BLaER1 (cell line): ENCODE measurements at regions not wholly inside any gene's neighbourhood (a gene's known extent, or its start where the extent isn't known, plus 50 kb on each side); places are given as distances from the start of the nearest gene placed in this dataset.
A peak's percentile ranks its signal among the peaks of the same experiment; 100 is the strongest.

Experiments
- H3K27ac ChIP-seq: shearing (Covaris generic); formaldehyde crosslinking; 2 replicates; pipeline ENCODE4 v1.8.1; 2022
- H3K27me3 ChIP-seq: shearing (Covaris generic); formaldehyde crosslinking; 2 replicates; pipeline ENCODE4 v1.8.1; 2022
- H3K36me3 ChIP-seq: shearing (Covaris generic); formaldehyde crosslinking; 2 replicates; pipeline ENCODE4 v1.8.1; 2022
- H3K4me1 ChIP-seq: shearing (Covaris generic); formaldehyde crosslinking; 2 replicates; pipeline ENCODE4 v1.8.1; 2022
- H3K4me2 ChIP-seq: shearing (Covaris generic); formaldehyde crosslinking; 2 replicates; pipeline ENCODE4 v1.8.1; 2022
- H3K4me3 ChIP-seq: shearing (Covaris generic); formaldehyde crosslinking; 2 replicates; pipeline ENCODE4 v1.8.1; 2022
- H3K9ac ChIP-seq: shearing (Covaris generic); formaldehyde crosslinking; 2 replicates; pipeline ENCODE4 v1.8.1; 2022
- H3K9me3 ChIP-seq: shearing (Covaris generic); formaldehyde crosslinking; 2 replicates; pipeline ENCODE4 v1.8.1; 2022
- H4K20me1 ChIP-seq: shearing (Covaris generic); formaldehyde crosslinking; 2 replicates; pipeline ENCODE4 v1.8.1; 2022
- Cebpa-rat ChIP-seq: shearing (Covaris generic); IDR thresholded peaks from 2 replicates; pipeline ENCODE4 v1.8.1; 2022

DNA sequence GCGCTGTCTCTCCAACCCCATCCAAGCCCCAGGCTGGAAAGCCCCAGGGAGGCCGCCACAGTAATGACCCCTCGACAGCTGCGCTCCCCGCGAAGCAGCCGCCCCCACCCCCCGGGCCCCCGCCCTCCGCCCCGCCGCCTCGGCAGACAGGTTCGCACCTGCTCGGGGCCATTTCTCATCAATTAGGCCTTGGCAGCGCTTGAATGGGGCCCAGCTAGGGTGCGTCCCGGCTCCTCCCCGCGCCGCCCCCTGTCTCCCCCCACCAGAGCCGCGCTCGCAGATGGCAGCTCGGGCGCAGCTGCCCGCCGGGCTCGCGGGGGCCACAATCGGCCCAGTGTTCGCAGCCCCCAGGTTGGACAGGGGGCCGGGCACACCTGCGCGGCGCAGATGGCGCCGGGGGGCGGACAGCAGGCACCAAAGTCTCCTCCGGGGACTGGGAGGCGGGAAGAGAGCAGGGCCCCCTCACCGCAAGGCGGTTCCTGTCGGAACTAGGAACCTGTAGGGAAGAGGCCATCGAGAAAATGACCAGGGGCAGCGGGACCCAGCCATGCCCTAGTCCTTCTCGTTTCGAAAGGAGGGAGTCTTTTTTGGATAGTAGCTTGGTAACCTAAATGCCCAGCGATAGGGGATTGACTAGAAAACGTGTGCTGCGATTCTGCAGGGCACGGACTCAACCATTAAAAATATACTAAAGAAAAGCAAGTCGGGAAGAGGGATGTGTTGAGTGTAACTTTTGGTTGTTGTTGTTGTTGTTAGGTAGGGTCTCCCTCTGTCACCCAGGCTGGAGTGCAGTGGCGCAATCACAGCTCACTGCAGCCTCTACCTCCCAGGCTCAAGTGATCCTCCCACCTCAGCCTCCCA is 83.2 kb upstream of the EYA2 start:
- TF ChIP-seq Cebpa-rat, result no peak
- no peaks in the 10 kb centered on the region for H3K36me3 ChIP-seq
- H3K4me1 ChIP-seq, result peaks cover 16% of the 10 kb centered on the region
- no peaks in the 10 kb centered on the region for H3K9me3 ChIP-seq
- H3K4me2 ChIP-seq, result peak overlapping the region; percentile 63
- H4K20me1 ChIP-seq, result no peaks in the 10 kb centered on the region
- H3K9ac ChIP-seq, result no peak overlapping the region
- H3K27me3 ChIP-seq, result peaks cover 18% of the 10 kb centered on the region
- H3K27ac ChIP-seq, result no peak overlapping the region
- no peak overlapping the region for H3K4me3 ChIP-seq

GRCh38 chr20:46814366-46815232 is 80.0 kb upstream of the EYA2 start:
- Histone ChIP-seq H3K27me3 (peaks cover 18% of the 10 kb centered on the region), H3K4me2 (peak overlapping the region; percentile 61), H3K27ac (no peak overlapping the region), H3K36me3 (no peaks in the 10 kb centered on the region), H3K9ac (no peak overlapping the region), H3K4me1 (peaks cover 16% of the 10 kb centered on the region), H3K9me3 (no peaks in the 10 kb centered on the region), H4K20me1 (no peaks in the 10 kb centered on the region), H3K4me3 (no peak overlapping the region)
- no peak for TF ChIP-seq Cebpa-rat

DNA sequence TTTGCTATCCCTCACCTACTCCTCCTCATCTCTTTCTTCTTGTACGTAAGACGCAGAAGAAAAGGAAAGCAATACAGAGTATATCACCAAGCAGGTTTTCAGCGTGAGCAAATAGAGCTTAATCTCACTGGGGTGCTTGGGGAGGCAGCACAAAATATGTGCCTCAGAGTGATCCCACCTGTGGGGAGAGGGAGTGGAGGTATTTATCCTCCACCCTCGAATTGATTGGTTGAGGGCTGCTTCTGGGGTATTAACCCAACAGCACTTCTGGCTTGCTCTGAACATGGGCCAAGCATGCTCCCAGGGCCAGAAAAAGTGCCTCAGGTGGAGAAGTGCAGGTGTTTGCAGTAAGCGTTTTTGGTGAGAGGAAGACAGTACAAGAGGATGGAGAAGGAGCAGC is 78.5 kb upstream of the EYA2 start:
- no peaks in the 10 kb centered on the region for H3K9me3 ChIP-seq
- H4K20me1 ChIP-seq, result no peaks in the 10 kb centered on the region
- no peak for TF ChIP-seq Cebpa-rat
- no peak overlapping the region for H3K4me2 ChIP-seq
- H3K9ac ChIP-seq, result no peak overlapping the region
- H3K4me1 ChIP-seq, result peaks cover 16% of the 10 kb centered on the region
- peaks cover 10% of the 10 kb centered on the region for H3K27me3 ChIP-seq
- no peak overlapping the region for H3K27ac ChIP-seq
- H3K4me3 ChIP-seq, result no peak overlapping the region
- H3K36me3 ChIP-seq, result no peaks in the 10 kb centered on the region

- H3K27ac ChIP-seq, result no peak overlapping the region
- no peaks in the 10 kb centered on the region for H3K36me3 ChIP-seq
- no peaks in the 10 kb centered on the region for H4K20me1 ChIP-seq
- no peaks in the 10 kb centered on the region for H3K9me3 ChIP-seq
- TF ChIP-seq Cebpa-rat, result no peak
- no peak overlapping the region for H3K4me3 ChIP-seq
- H3K27me3 ChIP-seq, result peaks cover 1% of the 10 kb centered on the region; the same call in 1 of the 2 replicates
- peaks cover 13% of the 10 kb centered on the region for H3K4me1 ChIP-seq
- H3K9ac ChIP-seq, result no peak overlapping the region
- no peak overlapping the region for H3K4me2 ChIP-seq
Measured at GRCh38 chr20:46816886-46817638, 77.6 kb upstream of the EYA2 start.

GRCh38 chr20:46820682-46821081 is 74.0 kb upstream of the EYA2 start:
- no peak for TF ChIP-seq Cebpa-rat
- H3K4me2 ChIP-seq, result no peak overlapping the region

GRCh38 chr20:46823271-46823751 is 71.3 kb upstream of the EYA2 start:
- no peaks in the 10 kb centered on the region for H3K27me3 ChIP-seq
- H3K27ac ChIP-seq, result no peak overlapping the region
- no peak for TF ChIP-seq Cebpa-rat
- no peak overlapping the region for H3K4me3 ChIP-seq
- H3K4me1 ChIP-seq, result no peaks in the 10 kb centered on the region; the same call in 1 of the 2 replicates
- no peaks in the 10 kb centered on the region for H3K36me3 ChIP-seq
- H3K4me2 ChIP-seq, result no peak overlapping the region
- peaks cover 3% of the 10 kb centered on the region; the same call in 1 of the 2 replicates for H3K9me3 ChIP-seq
- no peaks in the 10 kb centered on the region for H4K20me1 ChIP-seq
- H3K9ac ChIP-seq, result no peak overlapping the region

More at GRCh38 chr20:46820682-46821081, 74.0 kb upstream of the EYA2 start:
- Histone ChIP-seq H4K20me1 (no peaks in the 10 kb centered on the region), H3K4me1 (no peaks in the 10 kb centered on the region; the same call in 1 of the 2 replicates), H3K9ac (no peak overlapping the region), H3K27me3 (no peaks in the 10 kb centered on the region), H3K9me3 (peaks cover 3% of the 10 kb centered on the region; the same call in 1 of the 2 replicates), H3K36me3 (no peaks in the 10 kb centered on the region), H3K27ac (no peak overlapping the region), H3K4me3 (no peak overlapping the region)

DNA sequence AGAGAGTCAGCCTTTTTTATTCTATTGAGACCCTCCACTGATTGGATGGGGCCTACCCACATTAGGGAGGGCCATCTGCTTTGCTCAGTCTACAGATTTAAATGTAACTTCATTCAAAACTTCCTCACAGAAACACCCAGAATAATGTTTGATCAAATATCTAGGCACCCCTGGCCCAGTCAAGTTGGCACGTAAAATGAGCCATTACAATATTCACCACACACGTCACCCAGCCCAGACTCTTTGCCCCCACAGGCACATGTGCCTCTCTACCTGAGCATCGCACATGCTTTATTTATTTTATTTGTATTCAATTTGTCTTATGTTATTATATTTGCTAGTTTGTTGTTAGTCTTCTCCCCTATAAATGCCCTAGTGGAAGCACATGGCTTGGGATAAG is 70.9 kb upstream of the EYA2 start:
- Histone ChIP-seq H3K27me3 (no peaks in the 10 kb centered on the region), H3K4me2 (no peak overlapping the region), H3K36me3 (no peaks in the 10 kb centered on the region), H3K9ac (no peak overlapping the region), H3K4me3 (no peak overlapping the region), H4K20me1 (no peaks in the 10 kb centered on the region), H3K27ac (no peak overlapping the region), H3K4me1 (no peaks in the 10 kb centered on the region; the same call in 1 of the 2 replicates), H3K9me3 (peaks cover 3% of the 10 kb centered on the region; the same call in 1 of the 2 replicates)
- TF ChIP-seq Cebpa-rat, result no peak

- Histone ChIP-seq H3K36me3 (no peaks in the 10 kb centered on the region), H4K20me1 (no peaks in the 10 kb centered on the region), H3K4me3 (no peak overlapping the region), H3K9ac (no peak overlapping the region), H3K27ac (no peak overlapping the region), H3K4me1 (no peaks in the 10 kb centered on the region), H3K27me3 (no peaks in the 10 kb centered on the region), H3K9me3 (peaks cover 3% of the 10 kb centered on the region; the same call in 1 of the 2 replicates), H3K4me2 (no peak overlapping the region)
- no peak for TF ChIP-seq Cebpa-rat
Measured at GRCh38 chr20:46826343-46826984, 68.2 kb upstream of the EYA2 start.
